ENCODE measurements at regions not wholly inside any gene's neighbourhood (a gene's known extent, or its start where the extent isn't known, plus 50 kb on each side); places are given as distances from the start of the nearest gene placed in this dataset.

DNA sequence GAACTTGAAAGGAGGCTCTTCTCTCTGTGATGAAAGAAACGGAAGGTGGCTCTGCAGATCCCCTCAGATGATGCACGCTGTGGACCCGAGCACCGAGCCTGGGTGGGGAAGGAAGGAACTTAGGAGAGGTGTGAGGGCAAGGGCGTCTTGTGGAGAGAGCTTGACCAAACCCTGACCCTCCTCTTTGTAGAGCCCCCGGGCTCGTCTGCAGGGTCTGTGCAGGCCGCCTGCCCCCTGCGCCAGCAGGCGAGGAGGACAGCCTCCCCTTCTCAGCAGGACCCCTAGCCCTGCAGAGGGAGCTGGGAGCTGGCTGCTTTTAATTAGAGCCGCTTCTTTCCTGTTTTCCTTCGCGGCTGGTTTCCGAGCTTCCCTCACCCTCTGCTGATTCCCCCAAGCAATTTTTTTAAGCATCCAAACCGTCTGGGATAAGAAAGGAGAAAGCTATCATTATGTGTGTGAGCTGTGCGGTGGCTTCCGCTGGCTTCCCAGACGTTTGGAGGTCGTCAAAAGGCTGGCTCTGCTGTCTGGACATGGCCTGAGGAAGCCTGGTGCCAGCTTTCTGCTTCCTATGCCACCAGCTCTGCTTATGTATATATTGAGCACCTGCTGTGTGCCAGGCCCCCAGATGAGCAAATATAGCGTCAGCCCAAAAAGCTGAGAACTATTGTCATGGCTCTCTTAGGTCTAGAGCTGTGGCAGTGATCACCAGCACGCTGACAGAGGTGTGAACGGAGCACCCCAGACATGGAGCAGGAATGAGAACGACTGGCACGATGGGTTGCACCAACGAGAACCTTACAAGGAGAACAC, 160.2 kb upstream of the IRF2BP2 start:
- no peak for DNase-seq
- 91 to 92% methylated on average over 7 to 25 of the region's 25 CpGs for WGBS, 2 donors (ENCODE audit: low coverage in 1 of 2)
- Histone ChIP-seq H3K4me3 (no peak overlapping the region), H3K4me1 (peaks cover 7 to 16% (median 10%) of the 10 kb centered on the region in 4 donors), H3K27ac (no peak overlapping the region), H3K27me3 (no peaks in the 10 kb centered on the region), H3K9me3 (no peaks in the 10 kb centered on the region), H3K36me3 (no peaks in the 10 kb centered on the region)
- intact Hi-C loops (cut with DNase I; ENCODE audit: low total_unique reads) (no loop called here), in situ Hi-C loops (cut with MboI; ENCODE audit: low pct_ligation_motif_present in 1 of 4, low pct_unique_long_range_greater_than_20kb in 1 of 4, low sequenced_read_pairs in 3 of 4) (no loop called here)
- TF ChIP-seq, protein P1, sequence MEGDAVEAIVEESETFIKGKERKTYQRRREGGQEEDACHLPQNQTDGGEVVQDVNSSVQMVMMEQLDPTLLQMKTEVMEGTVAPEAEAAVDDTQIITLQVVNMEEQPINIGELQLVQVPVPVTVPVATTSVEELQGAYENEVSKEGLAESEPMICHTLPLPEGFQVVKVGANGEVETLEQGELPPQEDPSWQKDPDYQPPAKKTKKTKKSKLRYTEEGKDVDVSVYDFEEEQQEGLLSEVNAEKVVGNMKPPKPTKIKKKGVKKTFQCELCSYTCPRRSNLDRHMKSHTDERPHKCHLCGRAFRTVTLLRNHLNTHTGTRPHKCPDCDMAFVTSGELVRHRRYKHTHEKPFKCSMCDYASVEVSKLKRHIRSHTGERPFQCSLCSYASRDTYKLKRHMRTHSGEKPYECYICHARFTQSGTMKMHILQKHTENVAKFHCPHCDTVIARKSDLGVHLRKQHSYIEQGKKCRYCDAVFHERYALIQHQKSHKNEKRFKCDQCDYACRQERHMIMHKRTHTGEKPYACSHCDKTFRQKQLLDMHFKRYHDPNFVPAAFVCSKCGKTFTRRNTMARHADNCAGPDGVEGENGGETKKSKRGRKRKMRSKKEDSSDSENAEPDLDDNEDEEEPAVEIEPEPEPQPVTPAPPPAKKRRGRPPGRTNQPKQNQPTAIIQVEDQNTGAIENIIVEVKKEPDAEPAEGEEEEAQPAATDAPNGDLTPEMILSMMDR (IDR thresholded peaks at IDR 0.05), result no peak
- TF ChIP-seq POLR2A (IDR thresholded peaks at IDR 0.05), result no peak
- no peak for TF ChIP-seq EP300 (IDR thresholded peaks at IDR 0.05; ENCODE audit: low read depth)
- TF ChIP-seq POLR2AphosphoS5 (IDR thresholded peaks at IDR 0.05), result no peak

DNA sequence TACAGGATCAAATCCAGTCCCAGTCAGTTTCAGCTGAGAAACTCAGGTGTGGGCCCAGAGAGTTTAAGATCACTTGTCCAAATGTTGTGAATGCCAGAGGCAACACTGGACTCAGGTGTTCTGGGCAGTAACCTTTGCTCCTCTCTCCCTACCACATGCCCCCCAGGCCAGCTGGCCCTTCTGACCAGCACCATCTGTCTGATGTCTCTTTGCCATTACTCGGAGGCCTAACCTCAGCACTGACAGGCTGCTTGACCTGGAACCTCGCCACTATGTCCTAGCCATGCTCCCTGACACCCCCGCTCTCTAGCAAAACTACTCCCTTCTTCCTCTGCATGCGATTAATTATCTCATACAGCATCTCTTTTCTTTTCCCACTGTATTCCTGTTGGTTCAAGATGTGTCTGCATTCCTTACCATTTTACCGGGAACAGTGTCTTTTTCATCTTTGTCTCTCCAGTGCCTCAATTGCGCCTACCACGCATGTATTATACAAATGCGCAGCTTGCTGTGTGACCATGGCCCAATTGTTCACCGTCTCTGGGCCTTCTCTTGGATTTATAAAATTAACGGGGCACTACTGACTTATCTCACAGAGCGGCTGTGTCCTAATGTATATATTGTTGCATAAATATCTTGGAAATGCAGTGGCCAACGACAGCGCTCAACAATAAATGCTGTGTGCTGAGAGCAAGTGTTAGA, 159.5 kb upstream of the IRF2BP2 start:
- intact Hi-C loops (cut with DNase I; ENCODE audit: low total_unique reads) (no loop called here), in situ Hi-C loops (cut with MboI; ENCODE audit: low pct_ligation_motif_present in 1 of 4, low pct_unique_long_range_greater_than_20kb in 1 of 4, low sequenced_read_pairs in 3 of 4) (no loop called here)
- no peak for DNase-seq
- H3K9me3 ChIP-seq, result no peaks in the 10 kb centered on the region
- 91 to 95% methylated on average over 13 of the region's 13 CpGs for WGBS, 2 donors (ENCODE audit: low coverage in 1 of 2)
- H3K4me1 ChIP-seq, result peaks cover 7 to 16% (median 10%) of the 10 kb centered on the region in 4 donors
- no peak overlapping the region for H3K4me3 ChIP-seq
- TF ChIP-seq, protein P1 (IDR thresholded peaks at IDR 0.05), result no peak
- TF ChIP-seq EP300 (IDR thresholded peaks at IDR 0.05; ENCODE audit: low read depth) (no peak), POLR2A (IDR thresholded peaks at IDR 0.05) (no peak), POLR2AphosphoS5 (IDR thresholded peaks at IDR 0.05) (no peak)
- no peaks in the 10 kb centered on the region for H3K36me3 ChIP-seq
- H3K27me3 ChIP-seq, result no peaks in the 10 kb centered on the region
- H3K27ac ChIP-seq, result no peak overlapping the region

DNA sequence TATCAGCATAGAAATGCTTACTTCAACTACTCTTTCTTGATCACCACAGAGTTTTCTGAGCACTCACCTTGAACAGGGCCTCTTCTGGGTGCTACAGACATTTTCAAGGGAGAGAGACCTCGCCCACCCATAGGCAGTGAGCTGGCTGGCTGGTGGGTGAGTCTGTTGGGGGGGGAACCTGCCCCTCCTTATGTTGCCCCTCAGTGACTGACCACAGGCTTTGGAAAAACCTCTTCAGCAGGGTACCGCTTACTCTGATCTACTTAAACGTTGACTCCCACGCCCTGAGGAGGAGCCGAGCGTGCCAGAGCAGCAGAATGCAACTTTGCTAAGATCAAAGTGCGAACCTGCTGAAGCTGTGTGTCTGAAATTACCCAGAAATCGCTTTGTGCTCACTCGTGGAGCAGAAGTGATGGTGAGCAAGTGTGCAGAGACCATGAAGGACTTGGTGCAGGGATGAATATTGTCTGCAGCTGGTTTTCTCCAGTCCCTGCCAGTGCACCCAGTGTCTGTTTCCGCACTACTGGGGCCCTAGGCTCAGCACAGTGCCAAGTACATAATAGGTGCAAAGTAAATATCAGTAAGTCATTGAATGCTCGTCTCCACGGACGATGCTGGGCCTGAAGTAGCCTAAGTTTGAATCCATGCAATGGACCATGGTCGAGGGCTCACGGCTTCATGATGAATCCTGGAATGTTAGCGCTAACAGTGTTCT, 158.7 kb upstream of the IRF2BP2 start:
- no peaks in the 10 kb centered on the region for H3K9me3 ChIP-seq
- H3K4me3 ChIP-seq, result no peak overlapping the region
- peak; percentile 51 for DNase-seq
- 66 to 69% methylated on average over 4 to 15 of the region's 16 CpGs for WGBS, 2 donors (ENCODE audit: low coverage in 1 of 2)
- intact Hi-C loops (cut with DNase I; ENCODE audit: low total_unique reads) (no loop called here), in situ Hi-C loops (cut with MboI; ENCODE audit: low pct_ligation_motif_present in 1 of 4, low pct_unique_long_range_greater_than_20kb in 1 of 4, low sequenced_read_pairs in 3 of 4) (no loop called here)
- H3K36me3 ChIP-seq, result no peaks in the 10 kb centered on the region
- TF ChIP-seq POLR2A (IDR thresholded peaks at IDR 0.05) (no peak), POLR2AphosphoS5 (IDR thresholded peaks at IDR 0.05) (no peak), EP300 (IDR thresholded peaks at IDR 0.05; ENCODE audit: low read depth) (no peak)
- TF ChIP-seq, protein P1 (IDR thresholded peaks at IDR 0.05), result no peak
- no peaks in the 10 kb centered on the region for H3K27me3 ChIP-seq
- H3K4me1 ChIP-seq, result peaks cover 7 to 16% (median 10%) of the 10 kb centered on the region in 4 donors
- peak overlapping the region in 1 of 4 donors; percentile 3 for H3K27ac ChIP-seq

DNA sequence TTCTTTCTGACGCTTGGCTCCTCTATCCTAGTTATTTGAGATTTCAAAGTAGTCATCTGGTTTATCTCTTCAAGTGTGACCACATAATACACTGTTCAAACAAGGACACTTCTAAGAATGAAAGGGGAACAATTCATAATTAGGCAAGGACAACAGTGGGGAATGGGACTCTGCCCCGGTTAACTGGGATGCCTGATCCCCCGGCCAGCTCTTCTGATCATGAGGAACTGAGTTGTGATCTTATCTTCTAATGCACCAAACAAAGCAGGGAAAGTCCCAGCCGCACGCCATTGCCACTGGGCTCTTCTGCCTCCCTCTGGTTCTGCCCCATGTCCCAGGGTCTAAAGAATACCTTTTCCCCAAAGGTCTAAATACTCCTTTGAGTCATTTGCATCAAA, 158.2 kb upstream of the IRF2BP2 start:
- Histone ChIP-seq H3K27me3 (no peaks in the 10 kb centered on the region), H3K27ac (no peak overlapping the region), H3K4me3 (no peak overlapping the region), H3K36me3 (no peaks in the 10 kb centered on the region), H3K4me1 (peaks cover 7 to 16% (median 10%) of the 10 kb centered on the region in 4 donors), H3K9me3 (no peaks in the 10 kb centered on the region)
- TF ChIP-seq POLR2AphosphoS5 (IDR thresholded peaks at IDR 0.05) (no peak), POLR2A (IDR thresholded peaks at IDR 0.05) (no peak), EP300 (IDR thresholded peaks at IDR 0.05; ENCODE audit: low read depth) (no peak)
- TF ChIP-seq, protein P1 (IDR thresholded peaks at IDR 0.05), result no peak
- no peak for DNase-seq
- intact Hi-C loops (cut with DNase I; ENCODE audit: low total_unique reads), result no loop called here
- in situ Hi-C loops (cut with MboI; ENCODE audit: low pct_ligation_motif_present in 1 of 4, low pct_unique_long_range_greater_than_20kb in 1 of 4, low sequenced_read_pairs in 3 of 4), result no loop called here
- 71% methylated on average over 1 to 5 of the region's 5 CpGs for whole genome bisulfite sequencing, 2 donors (ENCODE audit: low coverage in 1 of 2)

All from transverse colon (tissue), 4 donors.